ENCODE measurements at regions not wholly inside any gene's neighbourhood (a gene's known extent, or its start where the extent isn't known, plus 50 kb on each side); places are given as distances from the start of the nearest gene placed in this dataset.

- no peak for TF ChIP-seq CTCF (IDR thresholded peaks at IDR 0.05; ENCODE audit: low read depth, low read length, missing control alignments)
- H3K4me3 ChIP-seq (replicated peaks; ENCODE audit: low read depth, low read length), result no peak overlapping the region
- DNase-seq (ENCODE audit: extremely low read depth, low read depth), result no peak
Measured at GRCh38 chr10:10417671-10418070, 600.0 kb upstream of the CELF2 start.

- no peak for TF ChIP-seq CTCF (IDR thresholded peaks at IDR 0.05; ENCODE audit: low read depth, low read length, missing control alignments)
- H3K4me3 ChIP-seq (replicated peaks; ENCODE audit: low read depth, low read length), result no peak overlapping the region
- DNase-seq (ENCODE audit: extremely low read depth, low read depth), result no peak
Measured at GRCh38 chr10:10418387-10418786, 599.3 kb upstream of the CELF2 start.

GRCh38 chr10:10421071-10421470, 596.6 kb upstream of the CELF2 start:
- H3K4me3 ChIP-seq (replicated peaks; ENCODE audit: low read depth, low read length), result no peak overlapping the region
- no peak for TF ChIP-seq CTCF (IDR thresholded peaks at IDR 0.05; ENCODE audit: low read depth, low read length, missing control alignments)
- DNase-seq (ENCODE audit: extremely low read depth, low read depth), result no peak

GRCh38 chr10:10431422-10432066, 586.1 kb upstream of the CELF2 start:
- DNase-seq (ENCODE audit: extremely low read depth, low read depth), result no peak
- no peak for TF ChIP-seq CTCF (IDR thresholded peaks at IDR 0.05; ENCODE audit: low read depth, low read length, missing control alignments)
- H3K4me3 ChIP-seq (replicated peaks; ENCODE audit: low read depth, low read length), result no peak overlapping the region

- no peak overlapping the region for H3K4me3 ChIP-seq (replicated peaks; ENCODE audit: low read depth, low read length)
- no peak for TF ChIP-seq CTCF (IDR thresholded peaks at IDR 0.05; ENCODE audit: low read depth, low read length, missing control alignments)
- DNase-seq (ENCODE audit: extremely low read depth, low read depth), result no peak
Measured at GRCh38 chr10:10432296-10433035, 585.2 kb upstream of the CELF2 start.

- no peak overlapping the region for H3K4me3 ChIP-seq (replicated peaks; ENCODE audit: low read depth, low read length)
- TF ChIP-seq CTCF (IDR thresholded peaks at IDR 0.05; ENCODE audit: low read depth, low read length, missing control alignments), result no peak
- no peak for DNase-seq (ENCODE audit: extremely low read depth, low read depth)
Measured at GRCh38 chr10:10434312-10434711, 583.4 kb upstream of the CELF2 start.
